HEK293 (cell line): ENCODE measurements at regions not wholly inside any gene's neighbourhood (a gene's known extent, or its start where the extent isn't known, plus 50 kb on each side); places are given as distances from the start of the nearest gene placed in this dataset.

ENCODE experiments used
- CTCF ChIP-seq: fragments of 450-650 bp; formaldehyde crosslinking; IDR thresholded peaks from 2 replicates; pipeline ENCODE4 v1.5.1; 2016; ENCODE audit warnings: missing biosample characterization, missing genetic modification characterization
- KLF16 ChIP-seq: fragments of 450-650 bp; formaldehyde crosslinking; IDR thresholded peaks from 2 replicates; pipeline ENCODE4 v1.5.1; 2017; ENCODE audit warnings: missing biosample characterization, missing genetic modification characterization
- REST ChIP-seq: fragments of 450-650 bp; formaldehyde crosslinking; IDR thresholded peaks from 2 replicates; pipeline ENCODE4 v1.5.1; 2016; ENCODE audit warnings: missing biosample characterization, missing genetic modification characterization
- YY1 ChIP-seq: fragments of 450-650 bp; formaldehyde crosslinking; IDR thresholded peaks from 2 replicates; pipeline ENCODE4 v1.5.1; 2018; ENCODE audit warnings: missing biosample characterization, missing genetic modification characterization
- ZBTB11 ChIP-seq: fragments of 450-650 bp; formaldehyde crosslinking; conservative IDR thresholded peaks from 2 replicates; pipeline ENCODE4 v1.5.1; 2016; ENCODE audit warnings: low read depth, missing biosample characterization, missing genetic modification characterization
- ZNF121 ChIP-seq: fragments of 450-650 bp; formaldehyde crosslinking; IDR thresholded peaks from 2 replicates; pipeline ENCODE4 v1.5.1; 2016; ENCODE audit warnings: missing biosample characterization, missing genetic modification characterization
- ZNF670 ChIP-seq: fragments of 450-650 bp; formaldehyde crosslinking; IDR thresholded peaks from 2 replicates; pipeline ENCODE4 v1.5.1; 2016; ENCODE audit warnings: missing biosample characterization, missing genetic modification characterization, low read depth
- ZSCAN4 ChIP-seq: fragments of 450-650 bp; formaldehyde crosslinking; IDR thresholded peaks from 2 replicates; pipeline ENCODE4 v1.5.1; 2017; ENCODE audit warnings: missing biosample characterization, missing genetic modification characterization

- TF ChIP-seq ZNF670 (tag by site-specific recombination) (no peak), REST (tag by site-specific recombination) (no peak), ZSCAN4 (tag by site-specific recombination) (no peak), ZNF121 (no peak), KLF16 (tag by site-specific recombination) (no peak), CTCF (tag by site-specific recombination) (no peak), YY1 (no peak), ZBTB11 (tag by site-specific recombination) (no peak)
These were observed 354.4 kb downstream of the TBL1XR1 start for GRCh38 chr3:176842914-176843313.
